GM20000 (cell line): ENCODE measurements at regions not wholly inside any gene's neighbourhood (a gene's known extent, or its start where the extent isn't known, plus 50 kb on each side); places are given as distances from the start of the nearest gene placed in this dataset.

ENCODE experiments used
- DNase-seq: peaks from one replicate; pipeline ENCODE4 v3.0.0; 2012; ENCODE audit warnings: low spot score
- TF ChIP-seq, protein P1 (sequence below): IDR thresholded peaks from 2 replicates; pipeline ENCODE4 v1.5.1; 2012; ENCODE audit warnings: mild to moderate bottlenecking, control low read depth; ENCODE audit errors: extremely low read depth, missing control alignments

DNA sequence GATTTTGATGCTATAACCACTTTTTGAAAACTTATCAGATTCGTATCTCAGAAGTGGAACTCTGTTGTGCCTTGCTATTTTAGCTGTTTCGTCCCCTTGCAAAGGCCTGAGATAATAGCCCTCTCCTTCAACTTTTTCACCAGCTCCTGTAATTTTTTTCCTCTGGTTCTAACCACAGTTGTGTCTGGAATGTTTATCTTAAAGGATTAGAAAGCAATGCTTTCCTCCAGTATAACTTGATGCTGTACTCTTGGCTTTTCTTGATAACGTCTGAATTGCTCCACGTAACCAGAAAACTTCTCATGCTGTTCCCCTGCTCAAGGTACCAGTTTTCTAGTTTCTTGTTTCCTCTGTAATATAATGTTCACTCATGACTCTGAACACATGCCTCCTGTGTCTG is 209.4 kb downstream of the DTWD2 start:
- TF ChIP-seq, protein P1, sequence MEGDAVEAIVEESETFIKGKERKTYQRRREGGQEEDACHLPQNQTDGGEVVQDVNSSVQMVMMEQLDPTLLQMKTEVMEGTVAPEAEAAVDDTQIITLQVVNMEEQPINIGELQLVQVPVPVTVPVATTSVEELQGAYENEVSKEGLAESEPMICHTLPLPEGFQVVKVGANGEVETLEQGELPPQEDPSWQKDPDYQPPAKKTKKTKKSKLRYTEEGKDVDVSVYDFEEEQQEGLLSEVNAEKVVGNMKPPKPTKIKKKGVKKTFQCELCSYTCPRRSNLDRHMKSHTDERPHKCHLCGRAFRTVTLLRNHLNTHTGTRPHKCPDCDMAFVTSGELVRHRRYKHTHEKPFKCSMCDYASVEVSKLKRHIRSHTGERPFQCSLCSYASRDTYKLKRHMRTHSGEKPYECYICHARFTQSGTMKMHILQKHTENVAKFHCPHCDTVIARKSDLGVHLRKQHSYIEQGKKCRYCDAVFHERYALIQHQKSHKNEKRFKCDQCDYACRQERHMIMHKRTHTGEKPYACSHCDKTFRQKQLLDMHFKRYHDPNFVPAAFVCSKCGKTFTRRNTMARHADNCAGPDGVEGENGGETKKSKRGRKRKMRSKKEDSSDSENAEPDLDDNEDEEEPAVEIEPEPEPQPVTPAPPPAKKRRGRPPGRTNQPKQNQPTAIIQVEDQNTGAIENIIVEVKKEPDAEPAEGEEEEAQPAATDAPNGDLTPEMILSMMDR = no peak
- DNase-seq = no peak

DNA sequence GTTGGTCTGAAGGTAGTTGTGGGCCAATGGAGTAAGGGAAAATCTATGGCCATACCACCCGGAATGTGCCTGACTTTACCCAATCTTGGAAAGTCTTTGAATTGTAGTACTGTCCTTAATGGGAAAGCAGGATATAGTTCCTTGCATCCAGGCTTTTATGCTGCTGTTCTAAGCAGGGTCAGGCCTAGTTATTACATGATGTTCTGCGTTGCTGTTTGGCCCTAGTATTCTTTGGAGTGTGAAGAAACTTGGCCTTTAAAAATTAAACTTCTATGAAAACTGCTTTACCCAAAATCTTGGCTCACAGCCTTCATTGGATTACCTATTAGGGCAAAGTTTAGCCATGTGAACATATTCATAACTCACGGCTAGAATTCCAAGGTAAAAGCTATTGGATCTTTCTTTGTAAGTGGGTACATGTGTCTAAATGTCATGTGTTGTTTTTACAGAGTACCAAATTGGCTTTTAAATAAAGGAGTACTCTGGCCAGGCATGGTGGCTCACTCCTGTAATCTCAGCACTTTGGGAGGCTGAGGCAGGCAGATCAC is 211.1 kb downstream of the DTWD2 start:
- no peak for DNase-seq
- TF ChIP-seq, protein P1 = no peak

DNA sequence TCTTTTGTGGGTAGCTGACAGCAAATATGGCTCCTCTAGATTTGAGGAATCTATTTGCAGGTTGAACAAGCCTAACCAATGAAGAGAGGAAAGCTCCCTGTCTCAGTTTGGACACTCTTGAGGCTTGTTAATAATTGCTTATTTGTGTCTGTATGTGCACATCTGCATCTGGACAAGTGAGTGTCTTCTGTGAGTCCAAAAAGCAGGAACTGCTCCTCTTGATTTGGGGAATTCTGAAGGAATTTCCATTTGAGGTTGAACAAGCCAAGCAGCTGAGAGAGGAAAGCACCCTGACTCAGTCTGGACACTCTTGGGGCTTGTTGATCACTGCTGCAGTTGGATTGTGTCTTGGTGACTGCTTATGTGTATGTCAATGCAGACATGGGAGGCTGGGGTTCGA is 211.6 kb downstream of the DTWD2 start:
- TF ChIP-seq, protein P1 = no peak
- no peak for DNase-seq

DNA sequence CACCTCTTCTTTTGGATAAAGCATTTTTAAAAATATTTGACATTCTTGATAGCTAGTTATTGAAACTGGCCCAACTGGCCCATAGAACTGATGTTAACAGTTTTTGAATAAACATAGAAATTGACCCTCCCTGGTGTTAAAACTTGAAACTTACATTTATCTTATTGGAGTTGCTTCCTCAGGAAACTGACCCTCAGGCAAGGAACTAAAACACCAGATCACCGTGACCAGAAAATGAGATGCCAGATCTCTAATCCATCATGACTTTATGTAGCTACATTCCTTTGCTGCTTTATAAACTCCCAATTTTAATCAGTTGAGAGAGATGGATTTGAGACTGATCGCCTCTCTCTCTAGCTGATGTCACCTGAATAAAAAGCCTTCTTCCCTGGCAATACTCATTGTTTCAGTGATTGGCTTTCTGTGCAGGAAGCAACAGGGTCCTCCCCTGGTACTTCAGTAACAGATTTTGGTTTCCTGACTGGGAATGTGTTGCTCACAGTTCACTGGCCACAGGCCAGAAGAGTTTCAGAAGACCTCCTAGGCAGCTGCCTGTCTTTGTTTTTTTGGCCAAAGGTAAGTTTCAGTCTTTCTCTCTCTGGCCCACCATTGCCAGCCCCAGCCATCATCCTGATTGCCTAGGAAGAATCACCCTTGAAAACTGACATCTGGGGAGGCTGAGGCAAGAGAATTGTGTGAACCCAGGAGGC is 212.4 kb downstream of the DTWD2 start:
- DNase-seq = no peak
- TF ChIP-seq, protein P1 = no peak

DNA sequence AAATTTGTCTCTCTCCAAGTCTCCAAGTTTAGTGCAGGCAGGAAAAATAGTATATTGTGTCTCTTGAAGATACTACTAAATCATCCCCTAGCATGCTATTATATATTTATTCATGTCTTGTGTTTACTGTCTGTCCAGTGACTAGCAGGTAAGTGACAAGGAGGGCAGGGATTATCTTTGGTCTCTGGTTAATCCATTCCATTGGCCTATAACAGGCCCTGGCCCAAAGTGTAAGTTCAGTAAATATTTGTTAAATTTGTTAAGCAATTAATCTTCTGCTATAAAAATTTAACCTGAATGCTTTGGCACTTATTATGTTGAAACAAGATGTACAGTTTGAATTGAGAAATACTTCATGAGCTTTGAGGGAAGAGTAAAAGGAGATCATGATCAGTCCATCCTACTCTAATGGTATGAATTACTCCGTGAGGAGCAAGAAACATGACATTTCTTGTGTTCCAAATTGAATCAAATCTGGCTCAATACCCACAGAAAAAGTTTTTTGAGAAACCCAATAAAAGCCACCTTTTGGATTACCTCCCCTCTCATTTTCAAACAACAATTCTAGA is 219.7 kb downstream of the DTWD2 start:
- TF ChIP-seq, protein P1 = no peak
- no peak for DNase-seq

DNA sequence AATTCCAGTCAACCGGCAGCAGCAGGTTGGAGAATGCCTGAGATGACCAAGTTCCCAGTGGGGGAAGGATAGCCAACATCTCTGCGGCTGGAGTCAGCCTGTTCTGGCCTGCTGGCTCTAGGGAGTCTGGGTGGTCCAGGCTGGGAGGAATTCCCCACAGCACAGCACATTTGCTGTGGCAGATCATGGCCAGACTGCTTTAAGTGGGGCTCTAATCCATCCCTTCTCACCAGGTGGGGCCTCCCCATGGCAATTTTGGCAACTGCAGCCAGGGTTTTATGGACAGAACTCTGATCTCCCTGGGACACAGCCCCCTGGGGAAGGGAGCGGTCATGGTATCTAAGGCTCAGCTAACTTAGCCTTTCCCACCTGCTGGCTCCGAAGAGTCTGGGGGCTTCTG is 226.1 kb downstream of the DTWD2 start:
- TF ChIP-seq, protein P1 = no peak
- DNase-seq = no peak

DNA sequence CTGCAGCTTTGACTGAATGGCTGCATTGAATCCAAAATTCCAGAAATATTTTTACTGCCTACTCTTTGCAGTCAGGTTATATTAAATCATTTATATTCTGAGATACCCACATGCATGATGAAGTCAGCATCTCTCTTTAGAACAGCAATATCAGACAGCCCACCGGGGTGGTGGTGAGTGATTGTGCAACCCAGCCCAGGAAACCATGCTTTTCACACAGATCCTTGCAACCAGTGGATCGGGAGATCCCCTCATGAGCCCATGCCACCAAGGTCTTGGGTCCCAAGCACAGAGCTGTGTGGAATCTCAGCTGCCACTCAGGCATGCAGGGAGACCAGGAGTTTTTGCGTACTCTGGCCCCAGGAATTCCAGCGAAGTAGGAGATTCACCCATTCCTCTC is 226.5 kb downstream of the DTWD2 start:
- no peak for DNase-seq
- TF ChIP-seq, protein P1 = no peak
